Peyer's patch (tissue), 4 donors: ENCODE measurements at regions not wholly inside any gene's neighbourhood (a gene's known extent, or its start where the extent isn't known, plus 50 kb on each side); places are given as distances from the start of the nearest gene placed in this dataset.

Experiments used
- DNase-seq, 3 donors: peaks; one replicate each; pipeline ENCODE4 v3.0.0-alpha.2; 2017 to 2019
- H3K27ac ChIP-seq, 4 donors: fragments of 200-600 bp; sonication (generic); one replicate each; pipeline ENCODE4 v1.5.1; 2016 to 2019
- H3K27me3 ChIP-seq, 2 donors: fragments of 200-600 bp; sonication (generic); one replicate each; pipeline ENCODE4 v1.5.1; 2019
- H3K36me3 ChIP-seq, 3 donors: fragments of 200-600 bp; sonication (generic); one replicate each; pipeline ENCODE4 v1.5.1; 2016 to 2019
- H3K4me1 ChIP-seq, 4 donors: fragments of 200-600 bp; sonication (generic); one replicate each; pipeline ENCODE4 v1.5.1; 2016 to 2019
- H3K4me3 ChIP-seq, 4 donors: fragments of 200-600 bp; sonication (generic); 1 replicate in 3 of 4; 2 replicates in 1 of 4; pipeline ENCODE4 v1.5.1; 2016 to 2019; ENCODE audit warnings: mild to moderate bottlenecking in 1 of 4
- H3K9me3 ChIP-seq, 4 donors: fragments of 200-600 bp; sonication (generic); one replicate each; pipeline ENCODE4 v1.5.1; 2016 to 2019; ENCODE audit warnings: mild to moderate bottlenecking in 1 of 4
- POLR2A ChIP-seq, 2 donors: fragments of 450-650 bp; IDR thresholded peaks; one replicate each; pipeline ENCODE4 v1.5.1; 2017; ENCODE audit warnings: antibody characterized with exemption in 2 of 2, mild to moderate bottlenecking in 2 of 2, moderate library complexity in 2 of 2
- TF ChIP-seq, protein P1 (sequence below), 6 experiments: fragments of 450-650 bp in 4 of 6; fragments of 200-600 bp in 2 of 6; sonication (generic) in 1 of 6; IDR thresholded peaks; one replicate each; pipeline ENCODE4 v1.5.1; 2017 to 2019; ENCODE audit warnings: antibody characterized with exemption in 6 of 6, mild to moderate bottlenecking in 3 of 6, moderate library complexity in 1 of 6

GRCh38 chr17:52594516-52594915, 436.0 kb upstream of the CA10 start:
- Histone ChIP-seq H3K4me1 (no peaks in the 10 kb centered on the region), H3K36me3 (no peaks in the 10 kb centered on the region), H3K27me3 (no peaks in the 10 kb centered on the region), H3K4me3 (no peak overlapping the region), H3K27ac (no peak overlapping the region), H3K9me3 (peaks cover 0 to under 1% (median 0%) of the 10 kb centered on the region in 4 donors)
- no peak for DNase-seq
- TF ChIP-seq, protein P1, sequence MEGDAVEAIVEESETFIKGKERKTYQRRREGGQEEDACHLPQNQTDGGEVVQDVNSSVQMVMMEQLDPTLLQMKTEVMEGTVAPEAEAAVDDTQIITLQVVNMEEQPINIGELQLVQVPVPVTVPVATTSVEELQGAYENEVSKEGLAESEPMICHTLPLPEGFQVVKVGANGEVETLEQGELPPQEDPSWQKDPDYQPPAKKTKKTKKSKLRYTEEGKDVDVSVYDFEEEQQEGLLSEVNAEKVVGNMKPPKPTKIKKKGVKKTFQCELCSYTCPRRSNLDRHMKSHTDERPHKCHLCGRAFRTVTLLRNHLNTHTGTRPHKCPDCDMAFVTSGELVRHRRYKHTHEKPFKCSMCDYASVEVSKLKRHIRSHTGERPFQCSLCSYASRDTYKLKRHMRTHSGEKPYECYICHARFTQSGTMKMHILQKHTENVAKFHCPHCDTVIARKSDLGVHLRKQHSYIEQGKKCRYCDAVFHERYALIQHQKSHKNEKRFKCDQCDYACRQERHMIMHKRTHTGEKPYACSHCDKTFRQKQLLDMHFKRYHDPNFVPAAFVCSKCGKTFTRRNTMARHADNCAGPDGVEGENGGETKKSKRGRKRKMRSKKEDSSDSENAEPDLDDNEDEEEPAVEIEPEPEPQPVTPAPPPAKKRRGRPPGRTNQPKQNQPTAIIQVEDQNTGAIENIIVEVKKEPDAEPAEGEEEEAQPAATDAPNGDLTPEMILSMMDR (IDR thresholded peaks at IDR 0.05) = no peak
- no peak for TF ChIP-seq POLR2A (IDR thresholded peaks at IDR 0.05)

DNA sequence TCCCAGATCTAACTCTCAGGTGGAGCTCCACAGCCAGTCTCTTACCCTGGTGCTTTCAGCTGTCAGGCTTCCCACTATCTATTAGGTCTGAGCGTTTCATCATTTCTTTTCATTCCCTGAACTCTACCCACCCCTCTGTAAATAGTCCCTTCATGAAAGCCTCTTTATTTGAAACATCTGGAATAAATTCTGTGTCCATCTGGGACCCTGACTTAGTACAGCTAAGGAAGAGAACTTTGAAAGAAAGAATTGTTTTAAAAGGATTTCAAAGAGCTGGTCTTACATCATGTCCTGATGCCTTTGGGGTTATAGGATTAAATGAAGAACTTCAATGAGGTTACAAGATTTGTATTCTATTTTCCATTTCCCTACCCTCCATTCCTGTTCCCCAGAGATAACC, 388.5 kb upstream of the CA10 start:
- TF ChIP-seq, protein P1 (IDR thresholded peaks at IDR 0.05) = no peak
- TF ChIP-seq POLR2A (IDR thresholded peaks at IDR 0.05) = no peak
- no peak for DNase-seq
- Histone ChIP-seq H3K4me3 (no peak overlapping the region), H3K4me1 (no peaks in the 10 kb centered on the region), H3K36me3 (no peaks in the 10 kb centered on the region), H3K9me3 (no peaks in the 10 kb centered on the region), H3K27me3 (no peaks in the 10 kb centered on the region), H3K27ac (no peak overlapping the region)

GRCh38 chr17:52546493-52546892, 388.0 kb upstream of the CA10 start:
- Histone ChIP-seq H3K4me3 (no peak overlapping the region), H3K27ac (no peak overlapping the region), H3K4me1 (no peaks in the 10 kb centered on the region), H3K27me3 (no peaks in the 10 kb centered on the region), H3K9me3 (no peaks in the 10 kb centered on the region), H3K36me3 (no peaks in the 10 kb centered on the region)
- DNase-seq = no peak
- TF ChIP-seq, protein P1 (IDR thresholded peaks at IDR 0.05) = no peak
- no peak for TF ChIP-seq POLR2A (IDR thresholded peaks at IDR 0.05)

DNA sequence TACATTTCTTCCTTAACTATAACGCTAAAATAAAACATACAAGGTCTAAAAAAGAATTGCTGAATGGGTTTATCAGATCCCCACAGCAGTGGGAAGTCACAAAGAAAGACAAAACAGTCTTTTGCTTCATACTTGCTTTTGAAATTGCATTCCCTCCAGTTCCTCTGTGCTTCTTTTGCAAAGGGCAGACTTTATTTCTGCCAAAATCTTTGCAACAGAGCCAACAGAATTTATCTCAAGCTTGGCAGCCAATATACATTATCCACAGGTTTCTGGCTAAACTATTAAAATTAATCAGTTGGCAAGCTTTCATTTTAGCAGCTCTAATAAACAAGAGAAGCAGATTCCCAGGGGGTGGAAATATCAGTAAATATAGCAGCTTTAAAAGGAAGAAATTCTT, 378.9 kb upstream of the CA10 start:
- Histone ChIP-seq H3K27ac (no peak overlapping the region), H3K27me3 (no peaks in the 10 kb centered on the region), H3K9me3 (no peaks in the 10 kb centered on the region), H3K36me3 (no peaks in the 10 kb centered on the region), H3K4me3 (no peak overlapping the region), H3K4me1 (no peaks in the 10 kb centered on the region)
- no peak for DNase-seq
- no peak for TF ChIP-seq POLR2A (IDR thresholded peaks at IDR 0.05)
- TF ChIP-seq, protein P1 (IDR thresholded peaks at IDR 0.05) = no peak

- Histone ChIP-seq H3K27ac (no peak overlapping the region), H3K4me3 (no peak overlapping the region), H3K4me1 (no peaks in the 10 kb centered on the region), H3K9me3 (no peaks in the 10 kb centered on the region), H3K27me3 (no peaks in the 10 kb centered on the region), H3K36me3 (no peaks in the 10 kb centered on the region)
- no peak for TF ChIP-seq POLR2A (IDR thresholded peaks at IDR 0.05)
- TF ChIP-seq, protein P1 (IDR thresholded peaks at IDR 0.05) = no peak
- DNase-seq = no peak
Measured at GRCh38 chr17:52536489-52536888, 378.0 kb upstream of the CA10 start.

GRCh38 chr17:52532373-52532772, 373.9 kb upstream of the CA10 start:
- no peaks in the 10 kb centered on the region for H3K9me3 ChIP-seq
- no peak overlapping the region for H3K27ac ChIP-seq
- no peaks in the 10 kb centered on the region for H3K36me3 ChIP-seq
- no peaks in the 10 kb centered on the region for H3K4me1 ChIP-seq
- TF ChIP-seq POLR2A (IDR thresholded peaks at IDR 0.05) = no peak
- TF ChIP-seq, protein P1 (IDR thresholded peaks at IDR 0.05) = no peak
- H3K4me3 ChIP-seq = no peak overlapping the region
- H3K27me3 ChIP-seq = no peaks in the 10 kb centered on the region
- DNase-seq = no peak
